ENCODE measurements at regions not wholly inside any gene's neighbourhood (a gene's known extent, or its start where the extent isn't known, plus 50 kb on each side); places are given as distances from the start of the nearest gene placed in this dataset.

GRCh38 chr9:87393706-87394230 lies 103.9 kb upstream of the DAPK1 start:
- Histone ChIP-seq H3K9me2 (ENCODE audit: insufficient read depth) (no peaks in the 10 kb centered on the region), H3K36me3 (ENCODE audit: low read depth) (no peaks in the 10 kb centered on the region), H3K4me1 (ENCODE audit: insufficient read depth) (no peaks in the 10 kb centered on the region), H3K27ac (no peak overlapping the region), H2AFZ (no peak overlapping the region), H3K9ac (no peak overlapping the region), H3F3A (ENCODE audit: insufficient read depth) (no peaks in the 10 kb centered on the region), H3K4me2 (ENCODE audit: unreplicated experiment) (no peak overlapping the region), H4K20me1 (ENCODE audit: insufficient read depth) (no peaks in the 10 kb centered on the region), H3K4me3 (no peak overlapping the region), H3K9me3 (ENCODE audit: low read depth) (no peaks in the 10 kb centered on the region), H3K79me2 (ENCODE audit: insufficient read depth) (no peaks in the 10 kb centered on the region), H3K27me3 (replicated peaks; ENCODE audit: insufficient read depth) (0 out of 2 replicates have a peak, but pooled peaks cover 4% of the 10 kb centered on the region)
- in situ Hi-C loops (cut with MboI) = no loop called here
- DNase-seq = no peak
- WGBS, 2 experiments (ENCODE audit: low coverage in 1 of 2, low lambda C conversion rate in 2 of 2, missing lambda C conversion rate in 2 of 2) = 39 to 40% methylated on average over 4 of the region's 4 CpGs
- TF ChIP-seq EZH2 (IDR thresholded peaks at IDR 0.05; ENCODE audit: insufficient read depth, poor library complexity, severe bottlenecking) (no peak), EZH2phosphoT487 (IDR thresholded peaks at IDR 0.05; ENCODE audit: insufficient read depth, low read depth) (no peak)

DNA sequence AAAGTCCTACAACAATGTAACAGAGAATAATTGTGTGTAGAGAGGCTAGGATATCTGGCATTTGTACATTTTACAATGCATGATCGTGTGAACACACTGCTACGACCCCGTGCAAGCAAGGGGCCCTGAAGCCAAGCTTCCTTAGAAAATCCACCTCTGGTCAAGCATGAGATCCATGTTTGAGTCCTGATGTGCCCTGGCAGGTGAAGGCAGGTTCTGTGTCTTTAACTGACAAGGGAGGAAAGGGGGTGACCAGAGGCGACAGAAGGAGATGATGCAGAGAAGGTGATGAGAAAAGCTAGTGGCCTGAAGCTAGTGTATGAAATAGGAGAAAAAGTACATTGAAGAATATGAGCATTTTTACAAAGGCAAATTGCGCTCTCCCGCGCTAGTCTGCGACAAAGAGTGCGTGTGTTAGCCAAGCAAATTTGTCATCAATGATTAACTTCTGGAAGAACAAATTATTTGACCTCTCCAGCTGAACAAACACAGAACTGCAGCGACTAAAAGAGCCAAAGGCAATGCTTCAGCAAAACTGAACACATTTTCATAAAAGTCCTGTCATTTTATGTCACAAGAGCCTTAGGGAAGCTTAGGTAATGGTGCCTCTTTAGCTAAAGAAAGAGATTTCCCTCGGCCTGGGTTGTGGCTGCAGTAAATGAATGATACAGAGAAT lies 101.7 kb upstream of the DAPK1 start:
- DNase-seq = no peak
- Histone ChIP-seq H3K4me1 (ENCODE audit: insufficient read depth) (no peaks in the 10 kb centered on the region), H3K27ac (no peak overlapping the region), H3K9me2 (ENCODE audit: insufficient read depth) (no peaks in the 10 kb centered on the region), H3K79me2 (ENCODE audit: insufficient read depth) (no peaks in the 10 kb centered on the region), H3K4me2 (ENCODE audit: unreplicated experiment) (no peak overlapping the region), H3K27me3 (replicated peaks; ENCODE audit: insufficient read depth) (0 out of 2 replicates have a peak, but pooled peaks cover 4% of the 10 kb centered on the region), H4K20me1 (ENCODE audit: insufficient read depth) (no peaks in the 10 kb centered on the region), H3K9me3 (ENCODE audit: low read depth) (no peaks in the 10 kb centered on the region), H3K9ac (no peak overlapping the region), H3K4me3 (no peak overlapping the region), H3K36me3 (ENCODE audit: low read depth) (no peaks in the 10 kb centered on the region), H2AFZ (no peak overlapping the region), H3F3A (ENCODE audit: insufficient read depth) (no peaks in the 10 kb centered on the region)
- TF ChIP-seq EZH2 (IDR thresholded peaks at IDR 0.05; ENCODE audit: insufficient read depth, poor library complexity, severe bottlenecking) (no peak), EZH2phosphoT487 (IDR thresholded peaks at IDR 0.05; ENCODE audit: insufficient read depth, low read depth) (no peak)
- in situ Hi-C loops (cut with MboI) = no loop called here
- 39% methylated on average over 11 of the region's 11 CpGs for WGBS, 2 experiments (ENCODE audit: low coverage in 1 of 2, low lambda C conversion rate in 2 of 2, missing lambda C conversion rate in 2 of 2)

DNA sequence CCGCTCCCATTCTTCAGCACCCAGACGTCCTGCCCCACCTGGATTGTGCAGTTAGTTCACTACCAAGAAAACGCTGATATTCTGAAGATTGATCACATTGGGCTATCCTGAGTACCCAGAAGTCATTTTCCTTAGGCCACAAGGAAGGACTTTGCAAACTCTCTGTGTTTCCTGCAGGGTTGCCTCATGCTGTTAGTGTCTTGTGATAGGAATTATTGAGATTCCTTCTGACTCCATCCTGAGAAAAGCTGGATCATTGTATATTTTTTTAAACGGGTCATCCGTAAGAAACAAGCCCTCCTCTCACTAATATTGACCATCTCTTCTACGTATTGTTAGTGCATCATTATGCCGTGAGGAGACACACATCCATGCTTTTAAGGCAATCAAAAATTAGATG lies 96.0 kb upstream of the DAPK1 start:
- Histone ChIP-seq H3K9me3 (ENCODE audit: low read depth) (no peaks in the 10 kb centered on the region), H3K27ac (no peak overlapping the region), H3K9me2 (ENCODE audit: insufficient read depth) (no peaks in the 10 kb centered on the region), H4K20me1 (ENCODE audit: insufficient read depth) (no peaks in the 10 kb centered on the region), H3K36me3 (ENCODE audit: low read depth) (no peaks in the 10 kb centered on the region), H3K9ac (no peak overlapping the region), H3K4me3 (no peak overlapping the region), H3K4me2 (ENCODE audit: unreplicated experiment) (no peak overlapping the region), H2AFZ (no peak overlapping the region), H3K4me1 (ENCODE audit: insufficient read depth) (no peaks in the 10 kb centered on the region), H3F3A (ENCODE audit: insufficient read depth) (no peaks in the 10 kb centered on the region), H3K27me3 (replicated peaks; ENCODE audit: insufficient read depth) (no peaks in the 10 kb centered on the region), H3K79me2 (ENCODE audit: insufficient read depth) (no peaks in the 10 kb centered on the region)
- in situ Hi-C loops (cut with MboI) = no loop called here
- no peak for TF ChIP-seq EZH2 (IDR thresholded peaks at IDR 0.05; ENCODE audit: insufficient read depth, poor library complexity, severe bottlenecking)
- no peak for TF ChIP-seq EZH2phosphoT487 (IDR thresholded peaks at IDR 0.05; ENCODE audit: insufficient read depth, low read depth)
- no peak for DNase-seq
- 66 to 75% methylated on average over 7 of the region's 7 CpGs for WGBS, 2 experiments (ENCODE audit: low coverage in 1 of 2, low lambda C conversion rate in 2 of 2, missing lambda C conversion rate in 2 of 2)

GRCh38 chr9:87402537-87402936 lies 95.1 kb upstream of the DAPK1 start:
- H3K27ac ChIP-seq = no peak overlapping the region
- no peaks in the 10 kb centered on the region for H3F3A ChIP-seq (ENCODE audit: insufficient read depth)
- TF ChIP-seq EZH2 (IDR thresholded peaks at IDR 0.05; ENCODE audit: insufficient read depth, poor library complexity, severe bottlenecking) (no peak), EZH2phosphoT487 (IDR thresholded peaks at IDR 0.05; ENCODE audit: insufficient read depth, low read depth) (no peak)
- no peak for DNase-seq
- H2AFZ ChIP-seq = no peak overlapping the region
- H3K9me2 ChIP-seq (ENCODE audit: insufficient read depth) = no peaks in the 10 kb centered on the region
- H3K9me3 ChIP-seq (ENCODE audit: low read depth) = no peaks in the 10 kb centered on the region
- H3K4me1 ChIP-seq (ENCODE audit: insufficient read depth) = no peaks in the 10 kb centered on the region
- H3K27me3 ChIP-seq (replicated peaks; ENCODE audit: insufficient read depth) = no peaks in the 10 kb centered on the region
- in situ Hi-C loops (cut with MboI) = no loop called here
- no peak overlapping the region for H3K4me3 ChIP-seq
- WGBS, 2 experiments (ENCODE audit: low coverage in 1 of 2, low lambda C conversion rate in 2 of 2, missing lambda C conversion rate in 2 of 2) = 74 to 79% methylated on average over 2 to 3 of the region's 3 CpGs
- H3K9ac ChIP-seq = no peak overlapping the region
- no peaks in the 10 kb centered on the region for H3K36me3 ChIP-seq (ENCODE audit: low read depth)
- no peak overlapping the region for H3K4me2 ChIP-seq (ENCODE audit: unreplicated experiment)
- H4K20me1 ChIP-seq (ENCODE audit: insufficient read depth) = no peaks in the 10 kb centered on the region
- no peaks in the 10 kb centered on the region for H3K79me2 ChIP-seq (ENCODE audit: insufficient read depth)
